Muscle layer of duodenum (tissue), 2 donors: ENCODE measurements at regions not wholly inside any gene's neighbourhood (a gene's known extent, or its start where the extent isn't known, plus 50 kb on each side); places are given as distances from the start of the nearest gene placed in this dataset.

ENCODE experiments used
- H3K27ac ChIP-seq: one replicate; pipeline ENCODE4 v1.7.0; 2013; ENCODE audit warnings: mild to moderate bottlenecking, low read length
- H3K27me3 ChIP-seq: one replicate; pipeline ENCODE4 v1.7.0; 2013; ENCODE audit warnings: low read depth, mild to moderate bottlenecking, control low read depth, low read length
- H3K36me3 ChIP-seq, 2 donors: one replicate each; pipeline ENCODE4 v1.7.0; 2013; ENCODE audit warnings: low read length in 2 of 2, control low read depth in 1 of 2, mild to moderate bottlenecking in 1 of 2; ENCODE audit not compliant: insufficient read depth in 2 of 2, control insufficient read depth in 1 of 2
- H3K4me1 ChIP-seq, 2 donors: one replicate each; pipeline ENCODE4 v1.7.0; 2013; ENCODE audit warnings: low read length in 2 of 2, mild to moderate bottlenecking in 2 of 2, control low read depth in 1 of 2, moderate library complexity in 1 of 2; ENCODE audit not compliant: insufficient read depth in 2 of 2, control insufficient read depth in 1 of 2
- H3K4me3 ChIP-seq, 2 donors: one replicate each; pipeline ENCODE4 v1.7.0; 2013; ENCODE audit warnings: low read length in 2 of 2, low read depth in 1 of 2, mild to moderate bottlenecking in 1 of 2
- H3K9me3 ChIP-seq, 2 donors: one replicate each; pipeline ENCODE4 v1.7.0; 2013; ENCODE audit warnings: low read length in 2 of 2, control low read depth in 1 of 2, mild to moderate bottlenecking in 1 of 2; ENCODE audit not compliant: control insufficient read depth in 1 of 2
- donor health status: healthy.

DNA sequence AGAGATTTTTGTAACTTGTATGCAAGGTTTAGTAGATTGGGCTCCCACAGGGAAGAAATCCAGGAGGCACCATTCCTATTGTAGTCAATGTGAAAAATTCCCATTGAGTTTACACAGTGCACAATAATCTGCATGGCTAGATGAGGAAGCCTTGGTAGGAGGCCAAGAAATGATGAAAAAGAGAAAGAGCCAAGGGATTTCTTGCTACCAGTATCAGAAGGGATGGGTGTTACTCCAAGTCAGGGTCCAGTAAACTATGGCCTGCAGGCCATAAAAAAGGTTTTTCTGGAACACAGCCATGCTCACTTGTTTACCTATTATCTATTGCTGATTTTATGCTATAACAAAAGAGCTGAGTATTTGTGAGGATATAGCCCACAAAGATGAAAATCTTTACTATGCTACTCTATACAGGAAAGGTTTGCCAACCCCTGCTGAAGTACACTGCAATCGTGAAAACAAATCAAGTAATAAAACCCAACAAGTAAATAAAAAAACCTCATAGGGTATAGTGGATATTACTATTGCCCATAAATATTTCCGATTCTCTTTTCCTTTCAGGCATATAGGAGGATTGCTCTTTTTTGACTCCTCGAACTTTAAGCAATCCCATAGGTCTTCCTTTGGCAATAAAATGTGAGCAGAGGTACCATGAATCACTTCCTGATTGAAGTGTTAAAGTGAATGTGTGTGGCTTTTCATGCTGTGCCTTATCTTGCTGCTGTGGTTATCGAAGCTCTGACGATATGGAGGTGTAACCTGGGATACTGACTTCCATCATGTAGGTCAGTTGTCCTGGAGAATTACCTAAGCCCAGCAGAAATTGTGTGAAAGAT is 256.3 kb upstream of the MAGI2 start:
- H3K36me3 ChIP-seq: no peaks in the 10 kb centered on the region
- H3K4me3 ChIP-seq: no peak overlapping the region
- no peaks in the 10 kb centered on the region for H3K4me1 ChIP-seq
- no peaks in the 10 kb centered on the region for H3K9me3 ChIP-seq
- no peaks in the 10 kb centered on the region for H3K27me3 ChIP-seq
- H3K27ac ChIP-seq: no peak overlapping the region

DNA sequence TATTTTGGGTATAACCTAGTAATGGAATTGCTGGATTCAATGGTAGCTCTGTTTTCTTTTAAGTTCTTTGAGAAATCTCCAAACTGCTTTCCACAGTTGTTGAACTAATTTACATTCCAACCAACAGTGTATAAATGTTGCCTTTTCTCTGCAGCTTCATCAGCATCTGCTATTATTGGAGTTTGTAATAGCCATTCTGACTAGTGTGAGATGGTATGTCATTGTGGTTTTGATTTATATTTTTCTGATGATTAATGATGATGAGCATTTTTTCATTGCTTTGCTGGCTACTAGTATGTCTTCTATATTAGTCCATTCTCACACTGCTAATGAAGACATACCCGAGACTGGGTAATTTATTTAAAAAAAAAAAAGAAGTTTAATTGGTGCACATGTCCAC is 248.6 kb upstream of the MAGI2 start:
- Histone ChIP-seq H3K4me3 (no peak overlapping the region), H3K27ac (no peak overlapping the region), H3K4me1 (no peaks in the 10 kb centered on the region), H3K27me3 (no peaks in the 10 kb centered on the region), H3K36me3 (no peaks in the 10 kb centered on the region), H3K9me3 (no peaks in the 10 kb centered on the region)

GRCh38 chr7:79692015-79692414 is 238.5 kb upstream of the MAGI2 start:
- Histone ChIP-seq H3K27me3 (no peaks in the 10 kb centered on the region), H3K9me3 (no peaks in the 10 kb centered on the region), H3K4me3 (no peak overlapping the region), H3K36me3 (no peaks in the 10 kb centered on the region), H3K27ac (no peak overlapping the region), H3K4me1 (no peaks in the 10 kb centered on the region)

DNA sequence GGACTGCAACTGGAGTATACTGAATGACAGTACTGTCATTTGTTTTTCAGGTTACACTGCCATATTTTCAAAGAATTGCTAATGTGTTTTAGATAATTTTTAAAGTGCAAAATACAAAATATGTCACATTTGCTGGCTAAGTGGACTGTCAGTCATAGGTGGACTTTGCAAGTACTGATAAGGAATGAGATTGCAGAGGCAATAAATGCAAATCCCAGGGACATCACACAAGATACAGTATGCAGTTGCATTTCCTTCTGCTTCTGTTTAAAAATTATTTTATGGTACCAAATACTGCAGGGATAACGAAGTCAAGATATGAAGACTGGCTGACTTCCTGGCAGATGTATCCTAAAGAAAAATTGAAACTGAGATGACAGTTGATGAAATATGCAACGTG is 237.6 kb upstream of the MAGI2 start:
- no peaks in the 10 kb centered on the region for H3K27me3 ChIP-seq
- no peak overlapping the region for H3K4me3 ChIP-seq
- no peaks in the 10 kb centered on the region for H3K4me1 ChIP-seq
- no peaks in the 10 kb centered on the region for H3K36me3 ChIP-seq
- no peak overlapping the region for H3K27ac ChIP-seq
- H3K9me3 ChIP-seq: no peaks in the 10 kb centered on the region

- no peaks in the 10 kb centered on the region for H3K36me3 ChIP-seq
- no peaks in the 10 kb centered on the region for H3K4me1 ChIP-seq
- H3K9me3 ChIP-seq: no peaks in the 10 kb centered on the region
- no peaks in the 10 kb centered on the region for H3K27me3 ChIP-seq
- H3K27ac ChIP-seq: no peak overlapping the region
- no peak overlapping the region for H3K4me3 ChIP-seq
Measured at GRCh38 chr7:79684384-79684783, 230.9 kb upstream of the MAGI2 start.

DNA sequence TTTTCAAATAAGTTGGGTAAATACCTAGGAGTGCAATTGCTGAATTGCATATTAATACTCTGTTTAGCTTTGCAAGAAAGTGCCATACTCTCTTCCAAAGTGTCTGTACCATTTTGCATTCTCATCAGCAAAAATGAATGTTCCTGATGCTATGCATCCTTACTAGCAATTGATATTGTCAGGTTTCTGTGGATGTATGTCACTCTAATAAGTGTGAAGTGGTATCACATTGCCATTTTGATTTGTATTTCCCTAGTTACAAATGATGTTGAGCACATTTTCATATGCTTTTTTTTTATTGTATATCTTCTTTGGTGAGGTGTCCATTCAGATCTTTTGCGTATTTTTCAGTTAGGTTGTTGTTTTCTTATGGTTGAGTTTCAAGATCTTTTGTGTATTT is 230.4 kb upstream of the MAGI2 start:
- no peak overlapping the region for H3K4me3 ChIP-seq
- H3K27ac ChIP-seq: no peak overlapping the region
- H3K36me3 ChIP-seq: no peaks in the 10 kb centered on the region

DNA sequence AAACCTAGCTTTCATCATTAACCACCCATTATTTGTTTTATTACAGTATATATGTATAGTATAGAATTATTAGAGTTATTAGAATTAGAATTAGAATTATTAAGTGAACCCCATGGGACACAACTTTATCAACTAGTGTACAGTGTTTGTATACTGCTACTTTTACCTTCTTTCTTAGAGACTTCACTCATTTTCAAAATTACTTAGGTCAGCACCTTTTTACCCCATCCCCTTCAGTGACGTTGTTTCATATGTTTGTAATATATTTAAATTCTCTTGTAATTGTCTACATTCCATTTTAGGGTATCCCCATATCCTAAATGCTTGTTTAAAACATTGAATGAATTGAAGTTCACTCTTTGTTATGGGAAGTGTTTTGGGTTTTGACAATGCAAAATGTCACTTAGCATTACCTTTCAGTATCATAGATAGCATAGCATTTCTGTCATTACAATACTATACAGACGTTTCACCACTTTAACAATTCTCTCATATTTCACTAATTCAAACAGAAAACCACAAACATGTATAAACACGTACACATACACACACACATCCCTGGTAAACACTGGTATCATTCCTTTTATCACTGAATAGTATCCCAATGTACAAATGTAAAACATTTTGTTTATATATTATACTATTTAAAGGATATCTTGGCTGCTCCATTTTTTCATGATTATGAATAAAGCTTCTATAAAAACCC is 229.9 kb upstream of the MAGI2 start:
- no peaks in the 10 kb centered on the region for H3K9me3 ChIP-seq
- no peaks in the 10 kb centered on the region for H3K36me3 ChIP-seq
- no peak overlapping the region for H3K4me3 ChIP-seq
- no peaks in the 10 kb centered on the region for H3K4me1 ChIP-seq
- no peak overlapping the region for H3K27ac ChIP-seq
- H3K27me3 ChIP-seq: no peaks in the 10 kb centered on the region

More for the DNA sequence above, 230.4 kb upstream of the MAGI2 start:
- H3K9me3 ChIP-seq: no peaks in the 10 kb centered on the region
- H3K27me3 ChIP-seq: no peaks in the 10 kb centered on the region
- H3K4me1 ChIP-seq: no peaks in the 10 kb centered on the region

GRCh38 chr7:79681454-79681853 is 228.0 kb upstream of the MAGI2 start:
- no peak overlapping the region for H3K27ac ChIP-seq
- no peaks in the 10 kb centered on the region for H3K4me1 ChIP-seq
- no peaks in the 10 kb centered on the region for H3K36me3 ChIP-seq
- H3K9me3 ChIP-seq: no peaks in the 10 kb centered on the region
- H3K27me3 ChIP-seq: no peaks in the 10 kb centered on the region
- H3K4me3 ChIP-seq: no peak overlapping the region

DNA sequence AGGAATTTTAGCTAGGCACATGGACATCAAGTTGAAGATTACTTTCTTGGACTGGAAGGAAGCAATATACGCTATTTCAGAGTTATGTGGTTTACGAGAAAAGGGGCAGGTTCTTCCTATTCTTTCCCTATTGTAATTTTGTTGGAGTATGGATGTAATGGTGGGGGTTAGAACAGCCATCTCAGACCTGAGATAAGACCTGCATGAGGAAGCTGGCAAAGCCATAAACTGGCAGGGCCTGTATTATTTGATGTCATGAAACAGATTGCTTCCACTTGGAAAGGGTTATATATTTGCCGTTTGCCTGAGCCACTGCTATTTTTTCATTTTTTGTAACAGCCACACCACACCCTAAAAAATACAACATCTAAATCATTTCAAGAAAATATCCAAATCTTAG is 220.5 kb upstream of the MAGI2 start:
- H3K27me3 ChIP-seq: no peaks in the 10 kb centered on the region
- no peaks in the 10 kb centered on the region for H3K36me3 ChIP-seq
- no peaks in the 10 kb centered on the region for H3K9me3 ChIP-seq
- no peak overlapping the region for H3K27ac ChIP-seq
- no peak overlapping the region for H3K4me3 ChIP-seq
- H3K4me1 ChIP-seq: no peaks in the 10 kb centered on the region

GRCh38 chr7:79673421-79673820 is 220.0 kb upstream of the MAGI2 start:
- Histone ChIP-seq H3K27ac (no peak overlapping the region), H3K4me1 (no peaks in the 10 kb centered on the region), H3K36me3 (no peaks in the 10 kb centered on the region), H3K27me3 (no peaks in the 10 kb centered on the region), H3K4me3 (no peak overlapping the region), H3K9me3 (no peaks in the 10 kb centered on the region)

GRCh38 chr7:79668292-79668691 is 214.8 kb upstream of the MAGI2 start:
- Histone ChIP-seq H3K27me3 (no peaks in the 10 kb centered on the region), H3K36me3 (no peaks in the 10 kb centered on the region), H3K4me1 (no peaks in the 10 kb centered on the region), H3K27ac (no peak overlapping the region), H3K9me3 (no peaks in the 10 kb centered on the region), H3K4me3 (no peak overlapping the region)
